ENCODE measurements at regions not wholly inside any gene's neighbourhood (a gene's known extent, or its start where the extent isn't known, plus 50 kb on each side); places are given as distances from the start of the nearest gene placed in this dataset.
"Not testable (repeated sequence)": the region's sequence is repeated elsewhere in the genome, so short reads cannot be mapped to it uniquely, and the experiment has no call there.

DNA sequence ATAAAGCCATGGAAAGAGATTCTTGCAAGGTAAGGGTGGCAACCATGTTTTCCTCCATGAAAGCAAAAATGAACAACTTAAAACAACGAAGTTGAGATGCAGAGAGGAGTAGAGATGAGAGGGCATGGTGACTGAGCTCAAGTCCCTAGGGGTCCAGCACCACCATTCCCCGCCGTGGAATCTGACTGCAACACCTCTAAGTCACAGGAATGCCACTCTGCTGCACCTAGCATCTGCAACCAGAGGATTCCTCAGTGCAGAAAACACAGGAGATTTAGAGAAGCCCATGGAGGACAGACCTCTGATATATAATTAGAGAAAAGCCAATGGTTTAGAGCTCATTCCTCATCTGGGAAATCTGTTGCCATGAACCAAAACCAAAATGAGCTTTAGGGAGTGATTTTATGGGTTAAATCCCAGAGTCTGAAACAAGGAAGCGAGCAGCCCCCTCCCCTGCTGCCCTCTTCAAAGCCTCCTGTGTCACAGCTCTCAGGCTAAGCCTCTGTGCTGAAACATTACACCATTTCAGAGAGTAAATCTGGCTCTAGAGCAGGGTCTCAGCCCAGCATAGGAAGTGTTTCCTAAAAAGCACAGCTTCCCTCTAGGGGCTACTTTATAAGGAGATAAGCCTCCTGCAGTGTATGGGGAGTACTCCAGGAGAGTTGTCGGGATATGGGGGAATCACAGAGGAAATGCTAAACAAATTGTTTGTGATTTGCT is 1043.6 kb downstream of the UQCRFS1 start:
- DNase-seq = no peak

DNA sequence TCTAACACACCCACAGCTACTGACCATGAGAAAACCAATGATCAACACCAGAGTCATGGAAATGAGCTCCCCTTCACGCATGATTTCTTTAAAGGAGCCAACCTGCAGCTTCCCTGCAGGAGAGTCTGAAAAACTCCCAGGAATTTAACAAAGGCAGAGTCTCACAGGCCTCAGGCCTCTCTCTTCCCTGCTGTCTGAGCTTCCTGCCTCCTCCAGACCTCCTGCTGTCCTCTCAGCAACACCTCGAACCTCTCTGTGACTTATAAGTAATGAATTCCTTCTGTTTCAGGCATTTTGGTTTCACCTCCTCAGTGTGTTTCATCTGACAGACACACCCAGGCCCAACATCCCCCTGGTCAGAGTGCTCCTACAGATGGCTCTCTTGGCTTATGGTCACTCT is 1044.4 kb downstream of the UQCRFS1 start:
- no peak for DNase-seq

DNA sequence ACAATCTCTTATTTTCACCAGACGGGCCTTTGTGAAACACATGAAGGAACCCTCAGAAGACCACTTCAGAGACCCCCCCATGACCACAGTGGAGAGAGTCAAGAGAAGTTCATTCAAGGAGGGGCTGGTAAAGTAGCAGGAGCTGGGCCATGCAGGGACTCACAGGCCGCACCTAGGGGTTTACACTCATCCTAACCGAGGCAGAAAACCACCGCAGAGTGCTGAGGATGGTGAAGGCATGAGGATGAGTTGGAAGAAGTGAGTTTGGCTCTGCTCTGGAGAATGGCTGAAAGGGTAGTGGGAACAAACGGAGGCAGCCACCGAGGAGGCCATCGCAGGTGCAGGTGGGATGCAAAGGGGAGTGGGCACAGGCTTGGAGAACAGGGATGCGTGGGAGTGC is 1046.9 kb downstream of the UQCRFS1 start:
- no peak for DNase-seq

DNA sequence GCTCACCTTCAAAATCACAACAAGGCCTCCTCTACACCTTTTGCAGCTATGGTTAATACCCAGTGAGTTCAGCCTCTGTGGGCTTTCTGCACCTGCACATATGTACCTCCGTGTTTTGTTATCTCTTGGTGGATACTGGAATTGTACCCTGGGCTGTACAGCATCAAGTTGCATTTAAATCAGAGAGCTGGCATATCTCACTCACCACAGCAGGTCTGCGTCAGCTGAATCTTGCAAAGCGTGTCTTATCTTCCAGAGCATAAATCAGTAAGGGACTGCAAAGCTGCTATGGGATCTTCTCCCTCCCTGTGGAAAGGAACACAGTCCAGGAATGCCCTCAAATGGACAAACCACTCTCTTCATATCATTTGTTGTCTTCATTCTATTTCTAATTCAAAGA is 1048.7 kb downstream of the UQCRFS1 start:
- DNase-seq = no peak

DNA sequence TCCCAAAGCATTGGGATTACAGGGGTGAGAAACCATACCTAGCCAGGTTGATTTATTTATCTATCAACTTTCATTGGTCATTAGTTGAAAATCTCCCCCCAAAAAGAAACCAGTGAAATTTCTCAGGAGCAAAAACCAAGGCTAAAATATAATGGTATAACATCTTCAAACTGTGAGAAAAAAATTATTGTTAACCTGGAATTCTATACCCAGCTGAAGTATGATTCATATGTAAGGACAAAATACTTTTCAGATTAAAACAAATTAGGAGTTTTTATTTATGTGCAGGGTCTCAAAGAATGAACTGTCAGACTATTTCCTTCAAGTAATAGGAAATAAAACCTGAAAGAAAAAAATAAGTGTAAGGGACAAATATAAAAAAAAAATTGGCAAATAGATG is 1053.9 kb downstream of the UQCRFS1 start:
- DNase-seq = no peak

DNA sequence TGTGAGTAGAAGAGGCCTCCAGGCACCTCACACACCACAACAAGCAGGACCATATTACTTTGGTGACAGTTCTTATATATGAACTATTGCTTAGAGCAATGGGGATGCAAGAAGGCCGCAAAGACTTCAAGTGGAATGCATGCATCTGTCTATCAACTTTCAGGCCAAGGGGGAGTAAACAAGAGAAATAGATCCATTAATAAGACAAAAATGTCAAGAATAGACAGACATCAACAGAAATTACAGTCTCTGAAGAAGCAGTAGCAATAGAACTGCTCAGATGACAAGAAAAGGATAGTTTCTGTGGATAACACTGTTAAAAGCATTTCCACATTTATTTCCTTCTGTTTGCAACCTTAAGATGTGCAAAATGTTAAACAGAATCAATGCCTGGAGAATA is 1057.7 kb downstream of the UQCRFS1 start:
- no peak for DNase-seq

DNA sequence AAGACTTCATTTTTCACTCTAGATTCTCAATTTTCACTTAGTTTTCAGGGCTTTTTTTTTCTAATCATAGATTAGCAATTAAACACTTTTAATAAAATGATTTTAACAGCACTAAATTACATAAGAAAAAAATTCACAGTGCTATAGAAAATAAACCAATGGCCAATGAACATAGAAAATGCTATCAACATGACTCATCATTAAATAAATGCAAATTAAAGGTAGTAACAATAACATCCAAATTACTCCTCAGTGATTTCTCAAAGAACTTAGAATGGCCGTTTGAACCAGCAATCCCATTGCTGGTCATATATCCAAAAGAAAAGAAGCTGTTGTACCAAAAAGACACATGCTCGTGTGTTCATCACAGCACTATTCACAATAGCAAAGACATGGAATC is 1058.9 kb downstream of the UQCRFS1 start:
- no peak for DNase-seq

DNA sequence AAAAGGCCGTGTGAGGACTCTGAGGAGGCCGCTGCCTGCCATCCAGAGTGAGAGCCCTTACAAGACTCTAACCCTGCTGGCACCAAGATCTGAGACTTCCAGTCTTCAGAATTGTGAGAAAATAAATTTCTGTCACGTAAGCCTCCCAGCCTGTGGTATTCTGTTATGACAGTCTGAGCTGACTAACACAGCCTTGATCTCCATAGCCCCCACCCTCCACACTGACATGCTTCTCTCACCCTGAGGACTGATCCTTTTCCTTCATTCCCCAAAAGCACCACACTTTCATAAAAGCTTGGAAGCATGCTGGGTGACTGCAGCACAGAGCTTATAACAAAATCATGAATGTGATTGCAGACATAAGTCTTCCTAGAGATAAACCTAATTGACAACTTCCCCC is 1059.8 kb downstream of the UQCRFS1 start:
- no peak for DNase-seq

DNA sequence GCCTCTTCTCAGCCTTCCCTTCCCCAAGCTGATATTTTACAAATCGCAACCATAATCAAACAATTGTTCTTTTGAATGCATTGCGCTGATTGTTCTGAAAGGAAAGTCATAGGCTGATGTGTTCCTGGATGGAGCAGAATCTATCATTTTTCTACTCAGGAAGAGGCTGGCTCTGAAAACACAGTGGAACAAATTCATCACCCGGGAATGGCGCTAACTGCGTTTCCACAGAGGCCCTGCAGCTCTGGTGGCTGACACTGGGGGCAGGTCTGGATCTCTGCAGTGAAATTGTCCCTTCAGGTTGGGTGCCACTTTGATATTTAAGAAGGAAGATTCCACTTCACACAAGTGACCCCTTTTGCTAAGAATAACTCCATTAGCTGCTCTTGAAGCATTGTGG is 1060.8 kb downstream of the UQCRFS1 start:
- DNase-seq = no peak

DNA sequence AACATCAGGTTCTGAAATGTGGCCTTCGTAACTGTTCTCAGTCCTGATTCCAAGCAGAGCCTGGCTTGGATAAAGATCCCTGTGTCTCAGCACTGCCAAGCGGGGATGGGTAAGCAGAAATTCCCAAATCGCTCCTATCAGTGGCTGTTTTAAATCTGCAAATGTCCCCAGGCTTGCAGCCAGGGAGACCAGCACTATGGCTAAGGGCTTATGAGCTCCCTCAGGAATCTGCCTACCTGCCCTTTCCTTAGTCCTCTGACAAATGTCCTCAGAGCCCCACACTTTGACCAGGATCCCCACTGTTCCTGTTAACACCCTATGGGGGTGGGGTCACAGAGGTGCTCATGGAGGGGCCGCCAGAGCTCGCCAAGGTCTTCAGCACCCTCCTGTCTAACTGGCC is 1062.8 kb downstream of the UQCRFS1 start:
- no peak for DNase-seq

DNA sequence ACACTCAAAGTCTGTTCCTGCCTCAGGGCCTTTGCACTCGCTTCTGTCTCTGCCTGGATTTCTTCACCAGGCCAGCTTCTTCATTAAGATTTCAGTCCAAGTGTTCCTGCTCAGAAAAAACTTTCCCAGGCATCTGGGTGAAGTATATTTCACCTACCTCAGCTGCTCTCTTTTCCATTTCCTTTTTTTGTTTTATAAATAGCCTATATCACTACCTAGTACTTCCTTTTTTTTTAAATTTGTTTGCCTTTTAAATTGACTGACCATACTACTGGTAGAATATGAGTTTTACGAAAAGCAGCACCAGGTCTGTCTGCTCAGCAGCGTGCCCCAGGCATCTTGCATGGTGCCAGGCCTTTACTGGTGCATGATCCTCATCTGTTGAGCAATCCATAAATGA is 1064.4 kb downstream of the UQCRFS1 start:
- DNase-seq = no peak

DNA sequence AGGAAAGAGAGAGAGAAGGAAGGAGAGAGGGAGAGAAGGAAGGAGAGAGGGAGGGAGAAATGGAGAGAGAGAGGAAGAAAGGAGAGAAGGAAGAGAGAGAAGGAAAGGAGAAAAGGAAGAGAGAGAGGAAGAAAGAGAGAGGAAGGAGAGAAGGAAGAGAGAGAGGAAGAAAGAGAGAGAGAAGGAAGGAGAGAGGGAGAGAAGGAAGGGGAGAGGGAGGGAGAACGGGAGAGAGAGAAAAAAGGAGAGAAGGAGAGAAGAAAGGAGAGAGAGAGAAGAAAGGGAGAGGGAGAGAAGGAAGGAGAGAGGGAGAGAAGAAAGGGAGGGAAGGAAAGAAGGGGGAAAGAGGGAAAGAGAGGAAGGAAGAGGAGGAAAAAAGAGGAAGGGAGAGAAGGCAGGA is 1070.7 kb downstream of the UQCRFS1 start:
- no peak for DNase-seq

DNA sequence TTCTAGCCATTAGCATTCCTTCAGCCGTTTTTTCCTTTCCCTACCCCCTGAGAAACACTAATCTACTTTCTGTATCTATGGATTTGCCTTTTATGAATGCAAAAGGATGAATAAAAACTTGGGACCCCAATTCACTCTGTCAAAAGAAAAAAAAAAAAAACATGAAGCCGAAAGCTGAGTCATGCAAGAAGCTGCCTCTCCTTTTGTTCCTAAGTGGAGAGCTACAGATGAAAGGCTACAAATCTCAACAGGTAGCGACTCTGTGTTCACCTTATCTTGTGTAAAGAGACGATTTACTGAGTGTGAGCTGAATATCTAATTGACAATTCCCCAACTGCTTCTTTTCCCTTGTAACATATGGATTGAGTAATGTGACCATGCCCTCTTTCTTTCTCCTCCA is 1072.8 kb downstream of the UQCRFS1 start:
- DNase-seq = no peak

DNA sequence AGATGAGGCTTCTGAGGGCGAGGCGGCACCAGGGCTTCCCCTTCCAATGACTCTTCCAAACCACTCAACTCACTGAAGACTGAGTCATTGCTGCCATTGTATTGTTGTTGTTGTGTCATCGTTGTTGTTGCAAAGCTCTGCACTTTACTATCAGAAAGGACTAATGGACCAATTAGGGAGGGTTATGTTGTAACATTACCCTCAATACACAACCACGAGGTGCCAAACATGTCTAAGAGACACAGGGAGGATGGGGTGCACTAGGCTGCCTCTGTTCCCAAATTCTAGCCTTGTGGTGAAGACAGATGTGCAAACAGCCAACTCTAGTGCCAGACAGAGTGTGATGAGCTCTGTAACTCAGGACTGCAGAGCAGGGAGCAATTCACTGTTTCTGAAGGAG is 1075.2 kb downstream of the UQCRFS1 start:
- no peak for DNase-seq

DNA sequence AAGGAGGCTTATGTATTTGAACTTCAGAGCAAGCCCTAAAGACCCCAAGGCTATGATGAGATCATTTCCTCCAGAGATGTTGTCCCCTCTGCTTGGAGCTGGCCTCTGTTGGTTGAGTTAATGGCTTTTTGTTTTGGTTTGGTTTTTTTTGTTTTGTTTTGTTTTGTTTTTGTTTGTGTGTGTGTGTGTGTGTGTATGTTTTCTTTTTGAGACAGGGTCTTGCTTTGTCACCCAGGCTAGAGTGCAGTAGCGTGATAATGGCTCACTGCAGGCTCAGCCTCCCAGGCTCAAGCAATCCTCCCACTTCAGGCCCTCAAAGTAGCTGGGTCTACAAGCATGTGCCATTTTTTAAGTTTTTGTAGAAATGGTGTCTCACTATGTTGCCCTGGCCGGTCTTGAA is 1076.2 kb downstream of the UQCRFS1 start:
- no peak for DNase-seq

DNA sequence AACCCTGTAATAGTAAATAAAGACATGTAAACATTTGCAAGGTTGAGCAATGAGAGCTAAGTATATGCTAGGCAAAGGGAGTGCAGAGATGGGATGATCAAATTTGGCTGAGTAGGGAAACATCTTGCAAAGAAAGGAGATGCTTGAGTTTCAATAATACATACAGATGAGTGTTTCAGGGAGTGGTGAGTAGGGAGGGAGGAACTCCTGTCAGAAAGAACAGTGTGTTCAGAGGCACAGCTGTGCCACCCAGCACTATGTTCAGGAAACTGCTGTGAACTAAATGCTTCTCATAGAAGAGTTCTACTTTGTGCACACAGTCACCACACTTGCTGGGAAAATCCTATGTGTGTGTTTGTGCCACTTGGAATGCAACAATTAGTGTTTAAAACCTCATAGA is 1077.1 kb downstream of the UQCRFS1 start:
- no peak for DNase-seq

DNA sequence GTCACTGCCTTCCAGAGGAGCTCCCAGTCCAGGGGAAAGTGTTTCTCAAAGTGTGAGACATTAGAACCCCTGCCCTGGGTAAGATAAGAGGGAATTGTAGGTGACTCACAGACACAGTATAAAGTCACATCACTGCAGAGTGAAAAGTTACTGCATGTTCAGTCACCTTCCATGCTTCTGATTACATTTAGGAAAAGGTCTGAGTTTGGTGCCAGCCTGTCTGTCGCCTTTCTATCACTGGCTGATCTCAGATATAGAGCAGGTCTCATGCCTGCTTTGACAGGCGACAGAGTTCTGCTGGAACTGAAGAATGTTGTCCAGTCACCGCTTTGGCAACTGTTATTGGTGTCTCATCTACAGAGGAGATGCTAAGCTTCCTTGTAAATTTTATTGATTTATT is 1078.6 kb downstream of the UQCRFS1 start:
- no peak for DNase-seq

DNA sequence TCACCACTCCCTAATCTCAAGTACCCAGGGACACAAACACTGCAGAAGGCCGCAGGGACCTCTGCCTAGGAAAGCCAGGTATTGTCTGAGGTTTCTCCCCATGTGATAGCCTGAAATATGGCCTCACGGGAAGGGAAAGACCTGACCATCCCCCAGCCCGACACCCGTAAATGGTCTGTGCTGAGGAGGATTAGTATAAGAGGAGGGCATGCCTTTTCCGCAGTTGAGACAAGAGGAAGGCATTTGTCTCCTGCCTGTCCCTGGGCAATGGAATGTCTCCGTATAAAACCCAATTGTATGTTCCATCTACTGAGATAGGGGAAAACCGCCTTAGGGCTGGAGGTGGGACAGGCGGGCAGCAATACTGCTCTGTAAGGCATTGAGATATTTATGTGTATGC is 1082.1 kb downstream of the UQCRFS1 start:
- DNase-seq = not testable (repeated sequence)

DNA sequence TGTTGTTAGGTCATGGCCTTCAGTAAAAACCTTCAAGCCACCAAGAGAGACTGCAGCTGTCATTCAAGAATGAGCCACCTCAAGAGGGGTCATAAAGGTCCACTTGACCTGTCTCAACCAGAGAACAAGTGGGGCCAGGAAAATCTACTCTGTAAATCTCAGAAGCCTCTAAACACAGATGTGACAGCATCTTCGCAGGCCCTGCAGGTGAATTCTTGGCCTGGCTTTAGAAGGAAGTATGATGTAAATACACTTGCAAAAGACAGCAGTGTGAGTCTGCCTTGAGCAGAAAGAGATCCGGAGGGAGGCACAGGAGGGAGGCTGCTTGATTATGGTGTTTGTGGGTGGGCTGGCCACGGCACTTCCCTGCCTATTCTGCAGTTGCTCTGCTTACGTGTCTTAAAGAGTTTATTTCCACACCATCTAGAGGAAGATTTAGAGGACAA is 1082.9 kb downstream of the UQCRFS1 start:
- no peak for DNase-seq

DNA sequence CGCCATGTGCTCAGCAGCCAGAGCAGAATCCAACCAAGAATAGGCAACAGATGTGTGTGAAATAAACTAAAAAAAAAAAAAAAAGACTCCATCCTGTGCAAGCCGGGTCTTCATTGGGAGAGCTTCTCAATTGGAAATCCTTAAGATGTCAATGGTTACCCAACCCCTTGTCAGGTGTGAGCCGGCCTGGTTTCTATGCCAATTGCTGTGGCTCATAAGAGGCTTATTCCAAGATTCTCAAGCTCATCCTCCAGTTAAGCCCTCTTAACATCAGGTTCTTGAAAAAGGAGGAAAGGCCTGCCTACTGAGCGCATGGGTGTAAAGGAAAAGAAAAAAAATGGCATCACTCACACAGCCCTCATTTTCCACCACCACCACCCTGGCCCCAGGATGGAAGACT is 1084.6 kb downstream of the UQCRFS1 start:
- no peak for DNase-seq

DNA sequence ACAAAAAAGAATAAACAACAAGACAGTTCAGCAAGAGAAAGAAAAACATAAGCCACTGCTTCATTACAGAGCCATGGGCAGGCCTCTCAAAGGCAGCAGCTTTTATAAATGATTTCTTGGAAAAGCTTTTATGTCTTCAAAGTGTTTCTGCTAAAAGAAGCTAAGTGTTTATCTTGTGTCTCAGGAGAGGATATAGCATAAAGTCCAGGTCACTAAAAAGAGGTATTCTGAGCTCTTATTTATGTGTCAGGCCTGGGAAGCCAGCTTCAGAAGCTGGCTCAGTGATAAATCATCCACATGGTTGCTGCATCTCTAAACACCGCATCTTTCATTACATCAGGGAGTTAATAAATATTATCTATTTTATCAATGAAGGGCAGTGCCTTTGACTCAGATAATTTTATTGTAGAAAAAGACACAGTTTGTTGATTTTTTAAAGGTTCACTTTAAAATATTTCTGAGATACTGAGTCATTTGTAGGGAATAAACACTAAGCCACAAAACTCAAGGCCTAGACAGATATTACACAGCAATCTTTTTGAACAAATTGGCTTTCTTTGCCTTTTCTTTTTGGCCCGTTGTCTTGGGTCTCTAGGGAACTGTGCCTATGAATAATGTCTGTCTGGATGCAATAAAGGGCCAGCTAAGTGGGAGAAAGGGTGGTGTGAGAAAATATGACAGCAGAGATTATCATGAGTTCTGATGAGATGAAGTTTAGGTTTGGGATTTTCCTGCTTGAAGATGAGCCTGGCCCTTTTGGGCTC is 1086.6 kb downstream of the UQCRFS1 start:
- DNase-seq = no peak

DNA sequence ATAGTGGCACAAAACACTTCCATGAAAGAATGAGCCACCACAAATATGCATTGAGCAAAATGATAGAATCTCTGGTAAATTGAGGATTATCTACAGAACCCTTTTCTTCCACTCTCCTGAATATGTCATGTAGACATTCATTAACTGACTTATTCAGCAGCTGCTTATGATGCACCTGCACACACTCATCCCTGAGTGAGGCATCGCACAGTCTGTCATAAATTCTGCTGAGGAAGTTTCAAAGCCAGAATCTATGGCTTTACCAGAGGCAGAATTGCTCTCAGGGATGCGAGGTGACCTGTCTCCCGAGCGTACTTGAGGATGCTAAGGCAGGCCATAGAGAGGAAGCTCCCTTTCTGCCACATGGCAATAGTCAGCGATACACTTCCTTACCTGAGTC is 1090.2 kb downstream of the UQCRFS1 start:
- DNase-seq = no peak

DNA sequence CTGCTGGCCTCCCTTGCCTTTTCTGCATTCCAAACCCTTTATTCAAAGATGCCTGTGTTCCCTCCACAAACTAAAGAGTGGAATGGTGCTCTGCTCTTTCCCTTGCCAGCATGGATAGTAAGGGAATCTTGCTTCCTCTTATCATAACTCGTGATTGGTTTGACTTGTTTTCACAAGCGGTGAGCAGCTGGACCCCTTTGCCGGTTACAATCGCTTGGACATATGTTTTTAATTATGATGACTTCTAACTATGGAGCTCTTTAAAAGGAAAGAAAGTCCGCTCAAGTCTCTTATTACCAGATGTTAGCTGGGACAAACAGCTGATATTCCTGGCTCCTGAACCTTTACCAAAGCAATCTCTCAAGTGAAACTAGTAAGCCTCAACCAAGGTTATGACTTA is 1094.7 kb downstream of the UQCRFS1 start:
- no peak for DNase-seq

DNA sequence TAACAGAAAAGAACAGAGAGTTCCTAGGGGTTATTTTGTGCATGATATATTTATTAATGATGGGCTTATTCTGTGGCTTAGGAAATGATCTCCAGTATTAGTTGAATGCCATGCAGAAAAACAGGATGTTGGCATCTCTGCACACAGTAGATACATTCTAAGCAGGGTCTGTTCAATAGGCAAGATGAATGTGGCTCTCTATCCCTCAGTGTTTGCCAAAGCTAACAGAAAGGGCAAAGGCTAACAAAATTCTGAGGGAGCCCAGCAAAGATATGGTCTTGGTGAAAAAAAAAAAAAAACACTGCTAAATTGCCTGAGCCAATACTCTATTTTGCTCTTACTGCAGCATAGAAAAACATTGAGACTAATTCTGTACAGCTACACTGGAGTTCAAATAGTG is 1095.8 kb downstream of the UQCRFS1 start:
- no peak for DNase-seq

DNA sequence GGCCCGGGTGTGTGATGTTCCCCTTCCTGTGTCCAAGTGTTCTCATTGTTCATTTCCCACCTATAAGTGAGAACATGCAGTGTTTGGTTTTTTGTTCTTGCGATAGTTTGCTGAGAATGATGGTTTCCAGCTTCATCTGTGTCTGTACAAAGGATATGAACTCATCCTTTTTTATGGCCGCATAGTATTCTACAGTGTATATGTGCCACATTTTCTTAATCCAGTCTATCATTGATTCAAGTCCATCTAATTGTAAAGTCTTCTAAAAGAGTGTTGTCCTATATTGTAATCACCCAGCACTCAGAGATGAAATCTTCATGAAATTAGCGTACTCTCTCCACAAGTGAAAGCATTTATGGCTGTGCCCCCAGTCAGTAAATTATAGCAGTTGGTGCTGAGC is 1096.6 kb downstream of the UQCRFS1 start:
- not testable (repeated sequence) for DNase-seq

Data from CD4-positive, alpha-beta T cell treated with Interleukin-21 for 1 hour (primary cell).